ENCODE measurements at regions not wholly inside any gene's neighbourhood (a gene's known extent, or its start where the extent isn't known, plus 50 kb on each side); places are given as distances from the start of the nearest gene placed in this dataset.
A peak's percentile ranks its signal among the peaks of the same experiment; 100 is the strongest.

DNA sequence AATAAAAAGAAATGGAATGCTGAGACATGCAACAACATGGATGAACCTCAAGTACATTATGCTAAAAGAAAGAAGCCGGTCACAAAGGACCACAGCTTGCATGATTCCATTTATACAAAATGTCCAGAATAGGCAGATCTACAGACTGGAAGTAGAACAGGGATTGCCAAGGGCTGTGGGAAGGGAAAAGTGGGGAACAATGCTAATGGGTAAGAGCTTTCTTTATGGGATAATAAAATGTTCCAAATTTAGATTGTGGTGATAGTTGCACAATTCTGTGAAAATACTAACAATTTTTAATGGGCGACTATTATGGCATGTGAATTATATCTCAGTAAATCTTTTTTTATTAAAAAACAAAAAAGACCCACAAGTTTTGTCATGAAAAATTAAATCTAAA lies 106.2 kb downstream of the TMCO5A start:
- Histone ChIP-seq H3K27me3 (no peaks in the 10 kb centered on the region), H3K4me3 (no peak overlapping the region), H3K9me3 (ENCODE audit: low read depth) (no peaks in the 10 kb centered on the region), H3K27ac (no peak overlapping the region), H3K4me1 (ENCODE audit: low read depth) (no peaks in the 10 kb centered on the region), H3K36me3 (no peaks in the 10 kb centered on the region)
- TF ChIP-seq, protein P1, sequence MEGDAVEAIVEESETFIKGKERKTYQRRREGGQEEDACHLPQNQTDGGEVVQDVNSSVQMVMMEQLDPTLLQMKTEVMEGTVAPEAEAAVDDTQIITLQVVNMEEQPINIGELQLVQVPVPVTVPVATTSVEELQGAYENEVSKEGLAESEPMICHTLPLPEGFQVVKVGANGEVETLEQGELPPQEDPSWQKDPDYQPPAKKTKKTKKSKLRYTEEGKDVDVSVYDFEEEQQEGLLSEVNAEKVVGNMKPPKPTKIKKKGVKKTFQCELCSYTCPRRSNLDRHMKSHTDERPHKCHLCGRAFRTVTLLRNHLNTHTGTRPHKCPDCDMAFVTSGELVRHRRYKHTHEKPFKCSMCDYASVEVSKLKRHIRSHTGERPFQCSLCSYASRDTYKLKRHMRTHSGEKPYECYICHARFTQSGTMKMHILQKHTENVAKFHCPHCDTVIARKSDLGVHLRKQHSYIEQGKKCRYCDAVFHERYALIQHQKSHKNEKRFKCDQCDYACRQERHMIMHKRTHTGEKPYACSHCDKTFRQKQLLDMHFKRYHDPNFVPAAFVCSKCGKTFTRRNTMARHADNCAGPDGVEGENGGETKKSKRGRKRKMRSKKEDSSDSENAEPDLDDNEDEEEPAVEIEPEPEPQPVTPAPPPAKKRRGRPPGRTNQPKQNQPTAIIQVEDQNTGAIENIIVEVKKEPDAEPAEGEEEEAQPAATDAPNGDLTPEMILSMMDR (IDR thresholded peaks at IDR 0.05; ENCODE audit: low read depth, low read length) = no peak
- no peak for DNase-seq (ENCODE audit: low read depth in 1 of 2, low spot score in 1 of 2)

DNA sequence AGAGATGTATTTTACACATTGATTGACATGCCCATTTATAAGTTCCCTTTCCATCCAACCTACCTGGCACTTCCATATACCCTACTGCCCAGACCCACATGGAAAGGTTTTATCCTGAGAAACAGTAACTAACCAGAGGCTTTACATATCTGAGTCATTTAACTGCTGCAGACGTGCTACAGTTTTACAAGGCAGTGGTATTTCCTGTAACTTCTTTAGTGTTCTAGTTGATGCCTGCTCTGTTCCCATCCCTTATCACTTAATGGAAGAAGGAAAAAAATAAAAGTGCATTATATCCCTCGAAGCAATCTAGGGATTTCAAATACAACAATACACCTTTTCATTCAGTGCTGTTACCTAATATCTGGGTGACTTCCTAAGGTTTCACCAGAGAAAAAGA lies 107.1 kb downstream of the TMCO5A start:
- H3K36me3 ChIP-seq = no peaks in the 10 kb centered on the region
- H3K9me3 ChIP-seq (ENCODE audit: low read depth) = no peaks in the 10 kb centered on the region
- H3K27ac ChIP-seq = no peak overlapping the region
- H3K4me3 ChIP-seq = no peak overlapping the region
- H3K4me1 ChIP-seq (ENCODE audit: low read depth) = no peaks in the 10 kb centered on the region
- DNase-seq (ENCODE audit: low read depth in 1 of 2, low spot score in 1 of 2) = peak in 1 of 2 donors; percentile 70
- no peaks in the 10 kb centered on the region for H3K27me3 ChIP-seq
- TF ChIP-seq, protein P1 (IDR thresholded peaks at IDR 0.05; ENCODE audit: low read depth, low read length) = no peak

DNA sequence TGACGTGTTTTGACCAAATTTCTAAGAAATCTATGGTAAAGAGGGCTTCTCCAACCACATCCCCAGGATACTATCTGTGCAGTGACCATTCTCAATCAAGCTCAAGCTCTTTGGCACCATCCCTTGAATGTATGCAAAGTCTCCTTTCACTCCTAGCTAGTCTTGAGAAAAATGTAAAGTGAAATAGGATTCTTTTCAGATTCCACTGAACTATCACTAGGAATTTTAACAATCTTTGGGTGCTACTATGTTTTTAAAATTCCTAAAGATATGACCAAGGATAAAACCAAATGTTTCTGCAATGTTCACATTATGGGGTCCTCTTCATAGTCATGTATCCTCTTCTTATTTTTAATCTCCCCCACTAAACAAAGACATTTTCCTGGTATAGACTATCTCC lies 107.8 kb downstream of the TMCO5A start:
- H3K27ac ChIP-seq = no peak overlapping the region
- no peaks in the 10 kb centered on the region for H3K36me3 ChIP-seq
- no peaks in the 10 kb centered on the region for H3K27me3 ChIP-seq
- DNase-seq (ENCODE audit: low read depth in 1 of 2, low spot score in 1 of 2) = no peak
- TF ChIP-seq, protein P1 (IDR thresholded peaks at IDR 0.05; ENCODE audit: low read depth, low read length) = no peak
- H3K4me1 ChIP-seq (ENCODE audit: low read depth) = no peaks in the 10 kb centered on the region
- no peak overlapping the region for H3K4me3 ChIP-seq
- H3K9me3 ChIP-seq (ENCODE audit: low read depth) = no peaks in the 10 kb centered on the region

DNA sequence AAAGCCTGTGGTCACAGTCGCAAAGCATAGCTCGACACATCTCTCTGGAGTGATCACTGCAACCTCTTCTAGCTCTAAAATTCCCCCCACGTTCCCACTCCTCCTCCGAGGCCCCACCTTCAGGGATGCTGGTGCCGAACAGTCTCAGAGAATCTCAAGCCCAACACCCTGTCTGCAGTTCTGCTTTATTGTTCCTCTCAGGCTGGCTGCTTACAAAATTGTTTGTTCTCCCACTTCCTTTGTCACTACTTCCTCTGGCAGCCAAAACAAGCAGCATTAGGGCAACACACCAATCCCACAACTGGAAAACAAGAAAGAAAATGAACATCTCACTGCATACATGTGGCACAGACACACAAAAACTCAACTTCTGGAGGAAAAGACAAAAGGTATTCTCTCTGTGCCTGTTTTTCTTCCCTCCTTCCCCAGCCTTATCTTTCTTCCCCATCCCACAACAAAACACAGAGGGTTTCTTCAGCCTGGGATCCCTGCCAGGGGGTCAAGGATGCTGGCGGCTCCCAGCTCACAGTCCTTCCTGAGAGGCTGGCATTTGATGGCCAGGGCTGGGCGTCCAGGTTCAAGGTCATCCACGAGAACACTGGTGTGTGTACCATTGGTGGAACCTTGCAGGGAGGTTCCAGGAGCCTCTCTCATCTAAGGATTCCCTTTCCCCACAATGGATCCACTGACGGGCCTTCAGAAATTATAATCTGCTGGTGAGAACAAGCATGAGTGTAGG lies 108.4 kb downstream of the TMCO5A start:
- Histone ChIP-seq H3K9me3 (ENCODE audit: low read depth) (no peaks in the 10 kb centered on the region), H3K36me3 (no peaks in the 10 kb centered on the region), H3K27ac (no peak overlapping the region), H3K4me3 (no peak overlapping the region), H3K4me1 (ENCODE audit: low read depth) (no peaks in the 10 kb centered on the region), H3K27me3 (no peaks in the 10 kb centered on the region)
- peak in 1 of 2 donors; percentile 32 for DNase-seq (ENCODE audit: low read depth in 1 of 2, low spot score in 1 of 2)
- TF ChIP-seq, protein P1 (IDR thresholded peaks at IDR 0.05; ENCODE audit: low read depth, low read length) = no peak

DNA sequence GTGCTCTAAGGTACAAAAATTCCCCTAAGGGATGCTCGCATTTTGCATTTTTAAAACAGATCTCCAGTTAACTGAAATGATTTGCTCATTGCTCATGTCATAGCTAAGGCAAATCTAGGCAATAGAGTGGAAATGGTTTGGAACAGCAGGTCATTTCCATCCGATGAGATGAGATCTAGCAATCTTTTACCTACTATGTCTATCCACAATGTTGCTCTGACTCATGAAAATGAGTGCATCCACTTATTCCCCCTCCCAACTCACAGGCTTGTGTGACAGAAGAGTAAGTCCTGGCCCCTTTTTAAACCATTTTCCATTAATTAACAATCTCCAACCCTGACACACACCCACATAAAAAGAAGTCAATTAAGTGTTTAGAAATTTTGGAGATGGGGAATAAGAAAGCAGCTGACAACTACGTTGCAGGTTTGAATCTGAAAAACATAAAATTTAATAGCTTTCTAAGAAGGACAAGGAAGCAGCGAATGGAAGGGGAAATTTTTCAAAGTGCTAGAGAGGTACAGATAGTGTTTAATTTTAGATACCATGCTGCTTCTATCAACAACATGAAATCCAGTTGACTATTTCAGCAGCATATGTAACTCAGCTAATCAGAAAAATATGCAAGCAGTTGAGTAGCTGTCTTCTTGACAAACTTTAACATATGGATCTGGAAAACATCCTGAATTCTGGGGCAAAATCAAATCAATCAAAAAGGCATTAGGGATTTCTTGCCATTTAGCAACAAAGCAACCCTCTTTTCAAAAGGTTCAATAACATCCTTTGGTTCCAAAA lies 112.0 kb downstream of the TMCO5A start:
- no peaks in the 10 kb centered on the region for H3K36me3 ChIP-seq
- no peaks in the 10 kb centered on the region for H3K9me3 ChIP-seq (ENCODE audit: low read depth)
- DNase-seq (ENCODE audit: low read depth in 1 of 2, low spot score in 1 of 2) = no peak
- H3K27me3 ChIP-seq = no peaks in the 10 kb centered on the region
- H3K4me3 ChIP-seq = no peak overlapping the region
- H3K27ac ChIP-seq = no peak overlapping the region
- TF ChIP-seq, protein P1 (IDR thresholded peaks at IDR 0.05; ENCODE audit: low read depth, low read length) = no peak
- H3K4me1 ChIP-seq (ENCODE audit: low read depth) = no peaks in the 10 kb centered on the region

Data from cardiac muscle cell (in vitro differentiated cells and primary cell).